ENCODE measurements at regions not wholly inside any gene's neighbourhood (a gene's known extent, or its start where the extent isn't known, plus 50 kb on each side); places are given as distances from the start of the nearest gene placed in this dataset.

DNA sequence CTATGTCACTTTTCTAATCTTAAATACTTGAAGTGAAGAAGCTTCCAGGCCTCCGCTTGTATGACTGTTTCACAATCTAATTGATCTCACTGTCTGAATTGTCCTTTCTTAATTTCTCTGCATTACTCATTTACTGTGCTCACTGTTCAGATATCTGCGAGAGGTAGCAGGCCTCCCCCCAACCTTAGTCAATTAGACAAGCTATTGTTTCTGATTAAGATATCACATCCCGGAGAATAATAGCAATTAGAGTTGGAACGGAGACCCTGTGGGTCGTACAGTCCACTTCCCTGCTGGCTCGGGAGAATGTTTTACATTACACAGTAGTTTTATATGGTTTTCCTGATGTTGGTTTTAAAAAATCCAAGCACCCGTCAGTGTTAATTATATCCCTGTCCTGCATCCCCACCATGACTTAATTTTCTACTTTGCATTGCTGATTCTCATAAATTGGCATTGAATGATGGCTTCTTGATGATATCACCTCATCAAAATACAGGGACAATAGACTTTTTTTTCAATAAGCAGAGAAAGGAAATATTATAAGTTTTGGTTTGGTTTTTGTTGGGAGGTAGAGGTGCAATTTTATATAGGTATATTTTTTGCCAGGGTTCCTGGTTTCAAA, 178.7 kb upstream of the TSHZ2 start:
- TF ChIP-seq, protein P1, sequence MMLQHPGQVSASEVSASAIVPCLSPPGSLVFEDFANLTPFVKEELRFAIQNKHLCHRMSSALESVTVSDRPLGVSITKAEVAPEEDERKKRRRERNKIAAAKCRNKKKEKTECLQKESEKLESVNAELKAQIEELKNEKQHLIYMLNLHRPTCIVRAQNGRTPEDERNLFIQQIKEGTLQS (IDR thresholded peaks at IDR 0.05): no peak
- TF ChIP-seq POLR2A (IDR thresholded peaks at IDR 0.05; ENCODE audit: borderline replicate concordance, extremely low read depth, insufficient read depth, insufficient read length): no peak
- TF ChIP-seq, protein P2, sequence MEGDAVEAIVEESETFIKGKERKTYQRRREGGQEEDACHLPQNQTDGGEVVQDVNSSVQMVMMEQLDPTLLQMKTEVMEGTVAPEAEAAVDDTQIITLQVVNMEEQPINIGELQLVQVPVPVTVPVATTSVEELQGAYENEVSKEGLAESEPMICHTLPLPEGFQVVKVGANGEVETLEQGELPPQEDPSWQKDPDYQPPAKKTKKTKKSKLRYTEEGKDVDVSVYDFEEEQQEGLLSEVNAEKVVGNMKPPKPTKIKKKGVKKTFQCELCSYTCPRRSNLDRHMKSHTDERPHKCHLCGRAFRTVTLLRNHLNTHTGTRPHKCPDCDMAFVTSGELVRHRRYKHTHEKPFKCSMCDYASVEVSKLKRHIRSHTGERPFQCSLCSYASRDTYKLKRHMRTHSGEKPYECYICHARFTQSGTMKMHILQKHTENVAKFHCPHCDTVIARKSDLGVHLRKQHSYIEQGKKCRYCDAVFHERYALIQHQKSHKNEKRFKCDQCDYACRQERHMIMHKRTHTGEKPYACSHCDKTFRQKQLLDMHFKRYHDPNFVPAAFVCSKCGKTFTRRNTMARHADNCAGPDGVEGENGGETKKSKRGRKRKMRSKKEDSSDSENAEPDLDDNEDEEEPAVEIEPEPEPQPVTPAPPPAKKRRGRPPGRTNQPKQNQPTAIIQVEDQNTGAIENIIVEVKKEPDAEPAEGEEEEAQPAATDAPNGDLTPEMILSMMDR (IDR thresholded peaks at IDR 0.05 in 2 of 3, conservative IDR thresholded peaks at IDR 0.05 in 1 of 3; ENCODE audit: borderline replicate concordance in 1 of 3, insufficient read depth in 1 of 3, low read depth in 2 of 3, low read length in 2 of 3): no peak
- TF ChIP-seq, protein P3, sequence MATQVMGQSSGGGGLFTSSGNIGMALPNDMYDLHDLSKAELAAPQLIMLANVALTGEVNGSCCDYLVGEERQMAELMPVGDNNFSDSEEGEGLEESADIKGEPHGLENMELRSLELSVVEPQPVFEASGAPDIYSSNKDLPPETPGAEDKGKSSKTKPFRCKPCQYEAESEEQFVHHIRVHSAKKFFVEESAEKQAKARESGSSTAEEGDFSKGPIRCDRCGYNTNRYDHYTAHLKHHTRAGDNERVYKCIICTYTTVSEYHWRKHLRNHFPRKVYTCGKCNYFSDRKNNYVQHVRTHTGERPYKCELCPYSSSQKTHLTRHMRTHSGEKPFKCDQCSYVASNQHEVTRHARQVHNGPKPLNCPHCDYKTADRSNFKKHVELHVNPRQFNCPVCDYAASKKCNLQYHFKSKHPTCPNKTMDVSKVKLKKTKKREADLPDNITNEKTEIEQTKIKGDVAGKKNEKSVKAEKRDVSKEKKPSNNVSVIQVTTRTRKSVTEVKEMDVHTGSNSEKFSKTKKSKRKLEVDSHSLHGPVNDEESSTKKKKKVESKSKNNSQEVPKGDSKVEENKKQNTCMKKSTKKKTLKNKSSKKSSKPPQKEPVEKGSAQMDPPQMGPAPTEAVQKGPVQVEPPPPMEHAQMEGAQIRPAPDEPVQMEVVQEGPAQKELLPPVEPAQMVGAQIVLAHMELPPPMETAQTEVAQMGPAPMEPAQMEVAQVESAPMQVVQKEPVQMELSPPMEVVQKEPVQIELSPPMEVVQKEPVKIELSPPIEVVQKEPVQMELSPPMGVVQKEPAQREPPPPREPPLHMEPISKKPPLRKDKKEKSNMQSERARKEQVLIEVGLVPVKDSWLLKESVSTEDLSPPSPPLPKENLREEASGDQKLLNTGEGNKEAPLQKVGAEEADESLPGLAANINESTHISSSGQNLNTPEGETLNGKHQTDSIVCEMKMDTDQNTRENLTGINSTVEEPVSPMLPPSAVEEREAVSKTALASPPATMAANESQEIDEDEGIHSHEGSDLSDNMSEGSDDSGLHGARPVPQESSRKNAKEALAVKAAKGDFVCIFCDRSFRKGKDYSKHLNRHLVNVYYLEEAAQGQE (IDR thresholded peaks at IDR 0.05; ENCODE audit: low read depth): no peak
- no peak for TF ChIP-seq EZH2 (IDR thresholded peaks at IDR 0.05)
- no peak for TF ChIP-seq POLR2AphosphoS5 (IDR thresholded peaks at IDR 0.05; ENCODE audit: low read depth, low read length)
- no peak for TF ChIP-seq ZNF274 (IDR thresholded peaks at IDR 0.05; ENCODE audit: low read depth, low read length)
- no peak for TF ChIP-seq EGR1 (IDR thresholded peaks at IDR 0.05; ENCODE audit: low read depth)
- no peak for TF ChIP-seq EZH2phosphoT487 (IDR thresholded peaks at IDR 0.05; ENCODE audit: borderline replicate concordance)
- no peak for TF ChIP-seq CEBPB (IDR thresholded peaks at IDR 0.05; ENCODE audit: low read depth)
- TF ChIP-seq JUND (IDR thresholded peaks at IDR 0.05): no peak
- TF ChIP-seq, protein P4, sequence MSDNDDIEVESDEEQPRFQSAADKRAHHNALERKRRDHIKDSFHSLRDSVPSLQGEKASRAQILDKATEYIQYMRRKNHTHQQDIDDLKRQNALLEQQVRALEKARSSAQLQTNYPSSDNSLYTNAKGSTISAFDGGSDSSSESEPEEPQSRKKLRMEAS (IDR thresholded peaks at IDR 0.05): no peak
- no peak for TF ChIP-seq YY1 (IDR thresholded peaks at IDR 0.05; ENCODE audit: extremely low read depth, insufficient replicate concordance, low read depth, low read length)

Data from HCT116 (cell line).